ENCODE measurements at regions not wholly inside any gene's neighbourhood (a gene's known extent, or its start where the extent isn't known, plus 50 kb on each side); places are given as distances from the start of the nearest gene placed in this dataset.

DNA sequence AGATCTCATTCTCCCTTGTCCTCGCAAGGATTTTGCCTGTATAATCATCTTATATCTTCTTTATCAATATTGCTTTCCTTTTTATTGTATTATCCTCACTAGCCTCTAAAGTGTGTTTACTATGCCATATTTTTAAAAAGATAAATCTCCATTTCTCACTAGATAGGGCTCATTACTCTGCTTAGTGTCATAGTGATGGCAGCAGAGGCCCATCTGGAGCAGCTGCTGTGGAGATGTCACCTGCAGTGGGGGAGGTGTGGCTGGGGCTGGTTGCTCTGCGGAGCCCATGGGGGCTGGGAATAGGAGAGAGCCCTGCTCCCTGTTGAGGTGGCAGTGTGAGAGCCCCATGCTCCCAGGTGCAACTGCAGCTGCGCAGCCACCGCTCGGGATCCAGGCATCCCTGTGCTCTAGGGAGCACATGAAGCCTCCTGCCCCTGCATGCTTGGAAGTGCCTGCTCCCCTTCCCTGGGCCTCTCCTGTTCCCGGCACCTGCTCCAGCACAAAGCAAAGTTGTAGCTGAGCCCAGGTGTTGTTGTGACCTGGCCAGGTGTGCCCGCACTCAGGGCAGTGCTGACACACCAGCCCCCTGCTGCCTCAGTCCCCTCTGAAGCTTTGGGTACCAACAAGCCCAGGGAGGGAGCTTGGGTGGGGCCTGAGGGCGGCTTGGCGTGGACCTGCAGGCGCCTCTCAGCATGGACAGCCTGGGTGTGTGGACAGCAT is 144.6 kb upstream of the MRPS30 start:
- TF ChIP-seq CTCF (IDR thresholded peaks at IDR 0.05) (no peak), ZFX (IDR thresholded peaks at IDR 0.05; ENCODE audit: borderline replicate concordance) (no peak)

Data from 22Rv1 (cell line).